Stimulated activated CD4-positive, alpha-beta T cell treated with anti-CD3 and anti-CD28 coated beads, Interleukin-1b, Interleukin-23, amount 100 ng/mL, for 1 hour (primary cell): ENCODE measurements at regions not wholly inside any gene's neighbourhood (a gene's known extent, or its start where the extent isn't known, plus 50 kb on each side); places are given as distances from the start of the nearest gene placed in this dataset.
"Not testable (repeated sequence)": the region's sequence is repeated elsewhere in the genome, so short reads cannot be mapped to it uniquely, and the experiment has no call there.

Source experiments
- DNase-seq, 2 donors: peaks; one replicate each; pipeline ENCODE4 v3.0.0-alpha.2; 2020; ENCODE audit warnings: low read depth in 2 of 2

DNA sequence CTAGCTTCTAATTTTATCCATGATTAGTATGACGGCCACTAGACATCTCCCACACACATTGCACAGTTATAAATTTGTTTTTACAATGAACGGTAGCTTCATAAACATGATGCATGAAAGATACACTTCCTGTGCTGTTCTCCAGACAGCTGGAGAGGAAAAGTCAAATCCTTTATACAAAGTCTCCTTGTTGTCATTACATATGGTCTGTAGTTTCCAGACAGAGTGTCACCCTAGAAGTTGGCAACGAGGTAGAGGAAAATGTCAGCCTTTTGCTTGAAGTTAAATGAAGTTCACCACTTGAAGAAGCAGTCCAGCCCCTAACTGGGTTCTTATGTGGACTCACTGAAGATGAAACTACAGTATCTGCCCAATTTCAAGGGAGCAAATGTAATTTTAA lies 253.0 kb upstream of the P2RY1 start:
- DNase-seq: no peak

DNA sequence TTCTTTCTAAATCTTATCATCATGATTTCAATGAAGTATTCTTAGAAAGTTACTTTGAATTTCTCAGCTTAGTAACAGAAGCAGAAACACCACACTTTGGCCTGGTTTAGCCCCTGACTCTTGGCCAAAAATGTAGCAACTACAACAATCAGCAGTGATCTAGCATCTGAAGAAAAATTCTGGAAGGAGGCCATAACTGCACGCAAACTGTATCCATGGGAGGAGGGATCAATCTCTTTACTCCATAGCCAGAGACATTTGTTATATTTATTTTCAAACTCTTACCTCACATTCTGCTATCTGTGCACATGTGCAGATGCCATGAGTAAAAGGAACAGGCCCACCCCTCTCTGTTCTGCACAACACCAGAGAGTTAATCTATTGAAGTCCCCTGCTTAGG lies 251.0 kb upstream of the P2RY1 start:
- DNase-seq: no peak

DNA sequence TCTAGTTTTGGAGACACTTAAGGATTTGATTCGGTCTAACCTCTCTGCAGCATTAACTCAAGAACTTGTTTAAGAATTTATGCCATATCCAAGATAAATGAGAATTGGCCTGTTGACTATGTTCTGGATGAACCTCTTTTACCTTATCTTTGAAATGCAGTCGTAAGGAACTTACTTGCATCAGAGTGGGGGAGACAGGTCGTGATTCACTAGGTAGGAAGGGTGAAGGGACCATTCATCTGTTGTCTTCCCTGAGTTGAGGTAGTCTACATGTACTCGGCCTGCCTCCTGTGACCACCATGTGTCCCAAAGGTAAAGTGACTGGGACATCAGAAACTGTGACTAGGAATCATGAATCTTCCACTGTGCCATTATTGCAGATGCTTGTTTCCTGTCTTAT lies 248.0 kb upstream of the P2RY1 start:
- DNase-seq: no peak

DNA sequence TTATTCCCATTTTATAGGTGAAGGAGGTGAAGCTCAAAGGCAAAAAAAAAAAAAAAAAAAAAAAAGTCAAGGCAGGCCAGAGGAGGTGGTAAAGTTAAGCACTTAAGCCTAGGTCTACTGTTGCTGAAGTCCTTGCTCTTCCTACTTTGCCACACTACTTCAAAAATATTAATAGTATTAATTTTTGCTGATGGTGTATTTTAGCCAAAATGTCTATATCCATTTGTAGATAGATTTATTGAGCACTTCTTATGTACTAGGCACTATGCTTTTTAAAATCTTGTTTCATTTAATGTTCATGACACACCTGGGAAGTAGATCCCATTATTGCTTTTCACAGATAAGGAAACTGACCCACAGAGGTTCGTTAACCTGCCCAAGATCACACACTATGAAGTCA lies 247.1 kb upstream of the P2RY1 start:
- no peak for DNase-seq

DNA sequence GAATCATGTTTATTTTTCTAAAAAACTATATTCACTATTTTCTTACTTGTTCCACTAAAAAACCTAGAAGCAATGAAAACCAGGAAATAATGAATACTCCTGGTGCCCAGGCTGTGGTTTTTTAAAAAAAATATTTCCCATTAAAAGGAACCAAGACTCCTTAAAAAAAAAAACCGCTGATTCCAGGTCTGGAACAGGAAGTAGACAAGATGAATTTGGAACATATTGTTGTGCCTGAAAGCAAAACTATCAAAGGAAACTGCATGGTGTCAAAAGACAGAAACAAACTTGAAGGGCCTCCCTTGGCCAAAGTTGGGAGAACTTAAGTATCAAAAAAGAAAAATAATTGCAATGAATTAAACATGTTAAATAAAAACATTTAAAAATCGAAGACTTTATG lies 245.3 kb upstream of the P2RY1 start:
- DNase-seq: no peak

DNA sequence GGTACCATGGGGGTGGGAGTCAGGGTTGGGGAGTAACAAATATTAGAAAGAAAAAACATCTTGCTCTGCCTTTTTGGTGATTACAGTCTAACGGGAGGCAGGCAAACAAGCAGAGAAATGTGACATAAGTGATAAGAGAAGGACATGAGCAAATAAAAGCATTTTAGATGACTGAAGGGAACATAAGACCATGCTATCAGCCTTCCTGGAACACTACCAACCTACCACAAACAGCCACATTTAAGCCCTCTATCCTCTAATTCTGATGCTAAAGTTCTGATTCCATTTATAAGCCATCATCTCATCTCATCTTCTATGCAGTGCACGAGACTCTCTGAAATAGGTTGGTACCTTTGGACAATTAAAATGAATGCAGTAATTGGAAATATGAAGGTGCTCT lies 243.4 kb upstream of the P2RY1 start:
- DNase-seq: no peak

DNA sequence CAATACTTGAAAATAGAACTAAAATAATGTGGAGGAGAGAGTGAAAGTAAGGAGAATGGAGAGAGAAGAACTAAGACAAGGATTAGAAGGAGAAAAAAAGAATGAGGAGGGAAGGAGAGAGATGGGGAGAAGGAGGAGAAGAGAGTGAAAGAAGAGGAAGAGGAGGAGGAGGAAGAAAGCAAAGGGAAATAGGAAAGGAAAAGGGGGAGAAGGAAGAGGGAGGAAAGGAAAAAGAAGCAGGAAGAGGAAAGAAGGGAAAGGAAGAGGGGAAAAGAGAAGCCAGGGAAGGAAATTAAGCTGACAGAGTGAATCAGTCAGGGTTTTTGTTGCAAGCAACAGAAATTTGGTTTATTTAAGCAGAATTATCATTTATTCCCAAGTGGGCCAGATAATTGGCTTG lies 241.7 kb upstream of the P2RY1 start:
- DNase-seq: no peak

DNA sequence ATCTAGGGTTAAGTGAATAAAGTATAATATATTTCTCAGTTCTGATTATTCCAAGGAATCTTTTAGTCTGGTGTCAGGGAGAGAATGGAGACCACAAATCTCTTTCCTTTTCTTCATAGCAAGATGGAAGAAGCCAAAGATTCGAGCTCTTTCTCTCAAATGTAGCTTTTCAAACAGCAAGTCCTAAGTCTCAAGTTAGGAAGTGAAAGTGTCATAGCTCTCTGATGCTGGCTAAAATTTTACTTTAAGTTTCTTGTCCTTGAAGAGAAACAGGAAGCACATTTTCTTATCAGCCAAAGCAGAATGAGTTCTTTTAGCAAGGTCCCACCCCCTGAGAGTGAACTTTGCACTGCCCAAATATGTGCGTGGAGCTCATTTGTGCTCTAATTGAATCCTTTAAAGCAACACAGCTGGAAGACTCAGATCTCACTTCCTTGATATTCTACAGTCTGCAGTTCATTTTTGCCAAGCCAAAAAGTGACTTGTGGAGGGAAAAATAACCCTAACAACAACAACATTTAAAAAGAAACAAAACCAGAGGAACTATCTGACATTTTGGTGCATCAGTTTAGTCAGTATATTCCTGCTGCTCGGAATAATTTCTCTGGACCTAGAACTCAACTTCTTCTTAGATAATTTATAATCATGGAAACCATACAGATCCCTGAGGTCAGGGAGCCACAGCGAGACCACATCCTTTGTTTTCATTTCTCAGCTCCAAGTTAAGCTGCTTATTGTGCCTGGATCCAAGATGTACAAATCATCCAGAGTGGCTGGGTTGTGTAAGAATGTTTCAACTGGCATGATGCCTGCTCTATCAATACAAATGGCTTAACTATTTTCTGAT lies 238.7 kb upstream of the P2RY1 start:
- no peak for DNase-seq

DNA sequence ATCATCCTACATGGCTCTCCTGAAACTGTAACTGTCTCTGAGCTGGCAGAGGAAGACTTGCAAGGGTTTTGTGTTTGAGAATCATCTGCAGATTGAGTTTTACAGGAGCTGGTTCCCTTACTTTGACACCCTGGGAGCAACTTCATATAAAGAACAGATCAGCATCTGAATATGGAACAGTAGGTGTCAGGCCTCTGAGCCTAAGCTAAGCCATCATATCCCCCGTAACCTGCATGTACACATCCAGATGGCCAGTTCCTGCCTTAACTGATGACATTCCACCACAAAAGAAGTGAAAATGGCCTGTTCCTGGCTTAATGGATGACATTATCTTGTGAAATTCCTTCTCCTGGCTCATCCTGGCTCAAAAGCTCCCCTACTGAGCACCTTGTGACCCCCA lies 238.1 kb upstream of the P2RY1 start:
- DNase-seq: not testable (repeated sequence)

DNA sequence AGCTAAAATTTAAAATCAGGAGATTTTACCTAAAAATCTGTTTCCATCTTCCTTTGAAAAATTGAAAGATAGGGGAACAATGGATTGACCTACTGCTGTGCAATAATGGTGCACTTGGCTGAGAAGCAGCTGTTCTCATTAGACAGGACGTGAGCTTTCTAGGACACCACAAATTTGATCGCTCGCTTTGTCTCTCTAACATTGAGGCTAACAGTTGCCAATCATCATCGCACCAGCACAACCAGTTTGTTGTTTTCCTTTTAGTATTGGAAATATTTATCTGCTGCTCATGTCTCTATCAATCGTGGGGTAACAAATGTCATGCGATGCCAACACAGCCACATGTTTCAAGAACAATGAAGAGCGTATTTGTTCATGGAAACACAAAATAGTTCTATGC lies 228.8 kb upstream of the P2RY1 start:
- no peak for DNase-seq

DNA sequence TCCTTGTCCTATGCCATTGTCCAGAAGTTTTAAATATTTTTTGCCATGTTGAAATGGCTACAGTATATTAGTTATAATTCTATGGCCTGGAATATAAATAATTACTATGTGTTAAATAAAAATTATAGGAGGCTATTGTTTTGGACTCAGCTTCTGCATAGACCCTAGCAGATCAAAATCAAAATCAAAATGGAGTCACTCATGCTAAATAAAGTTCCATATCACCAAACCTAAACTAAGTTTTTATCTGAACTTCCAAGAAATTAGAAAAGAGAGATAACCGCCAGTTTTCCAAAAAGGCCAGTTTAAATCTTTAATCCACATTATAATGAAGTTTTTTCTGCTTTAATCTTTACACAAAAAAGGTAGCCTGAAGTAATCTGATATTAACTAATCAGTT lies 227.8 kb upstream of the P2RY1 start:
- DNase-seq: no peak

DNA sequence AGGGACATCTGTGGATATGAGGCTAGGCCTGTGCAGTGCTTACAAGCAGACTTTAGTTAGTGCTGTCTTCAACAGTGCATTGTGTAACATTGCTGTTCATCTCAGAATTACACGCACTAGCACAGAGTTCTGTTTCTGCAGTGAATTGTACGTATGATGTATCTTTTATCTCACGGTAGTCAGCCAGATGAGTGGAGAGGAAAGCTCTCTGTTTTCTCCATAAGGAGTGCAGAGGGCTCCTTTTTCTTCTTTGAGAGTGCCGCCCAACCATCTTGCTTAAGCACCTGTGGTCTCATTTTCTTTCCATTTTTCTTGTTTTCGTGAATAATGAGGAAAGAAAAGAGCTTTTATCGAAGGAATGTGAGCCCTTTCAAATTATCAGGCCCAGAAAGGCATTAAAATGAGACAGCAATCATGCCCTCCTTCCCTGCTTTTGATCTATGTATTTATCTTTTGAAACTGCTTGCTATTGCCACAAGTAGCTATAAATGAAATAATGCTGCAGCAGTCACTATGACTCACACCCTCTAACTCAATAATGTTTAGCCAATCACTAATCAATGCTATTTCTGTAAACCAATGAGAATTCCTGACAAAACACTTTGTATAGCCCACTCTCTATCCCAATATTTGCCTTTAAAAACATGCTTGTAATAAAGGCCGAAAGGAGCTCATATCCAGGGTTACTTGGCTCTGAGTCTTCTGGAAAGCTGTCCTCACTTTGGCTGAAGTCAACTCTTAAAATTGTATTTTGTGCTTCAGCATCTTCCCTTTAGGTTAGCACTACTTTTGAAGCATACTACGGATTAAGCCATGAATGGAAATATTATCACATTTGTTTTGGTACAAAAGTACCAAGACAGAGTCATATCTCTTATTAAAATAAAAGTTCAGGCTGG lies 226.0 kb upstream of the P2RY1 start:
- DNase-seq: no peak

DNA sequence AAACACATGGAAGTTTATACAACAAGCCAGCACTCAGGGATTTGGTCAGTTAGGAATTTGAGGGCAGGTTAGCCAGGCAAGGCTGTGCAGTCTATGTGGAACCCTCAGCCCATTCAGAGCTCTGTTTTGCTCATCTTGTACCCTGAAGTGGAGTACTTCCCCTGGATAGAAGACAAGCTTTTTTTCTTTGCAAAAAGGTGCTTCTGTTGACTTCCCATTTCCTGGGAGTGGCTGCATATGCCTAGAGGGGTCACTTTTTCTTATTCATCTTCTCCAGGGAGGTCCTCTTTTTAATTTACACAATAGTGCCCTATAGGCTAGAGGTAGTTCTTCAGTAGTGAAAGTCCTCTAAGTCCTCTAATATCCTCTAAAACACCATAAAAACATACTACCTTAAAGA lies 225.0 kb upstream of the P2RY1 start:
- DNase-seq: no peak

DNA sequence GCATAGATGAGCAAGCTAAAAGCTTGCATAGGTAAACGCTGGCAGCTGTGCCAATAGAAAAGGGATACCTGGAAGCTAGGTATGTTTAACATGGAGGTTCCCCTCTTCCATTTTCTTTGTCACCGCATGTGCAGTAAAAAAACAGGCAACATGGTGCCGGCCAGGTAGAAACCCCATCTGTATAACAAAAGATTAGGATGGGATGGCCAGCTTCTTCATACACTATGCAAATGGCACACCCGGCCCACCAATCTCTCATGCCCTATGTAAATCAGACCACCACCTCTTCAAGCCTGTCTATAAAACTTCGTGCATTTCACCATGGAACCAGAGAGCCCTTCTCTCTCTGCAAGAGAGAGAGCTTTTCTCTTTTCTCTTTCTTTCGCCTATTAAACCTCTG lies 224.3 kb upstream of the P2RY1 start:
- no peak for DNase-seq

DNA sequence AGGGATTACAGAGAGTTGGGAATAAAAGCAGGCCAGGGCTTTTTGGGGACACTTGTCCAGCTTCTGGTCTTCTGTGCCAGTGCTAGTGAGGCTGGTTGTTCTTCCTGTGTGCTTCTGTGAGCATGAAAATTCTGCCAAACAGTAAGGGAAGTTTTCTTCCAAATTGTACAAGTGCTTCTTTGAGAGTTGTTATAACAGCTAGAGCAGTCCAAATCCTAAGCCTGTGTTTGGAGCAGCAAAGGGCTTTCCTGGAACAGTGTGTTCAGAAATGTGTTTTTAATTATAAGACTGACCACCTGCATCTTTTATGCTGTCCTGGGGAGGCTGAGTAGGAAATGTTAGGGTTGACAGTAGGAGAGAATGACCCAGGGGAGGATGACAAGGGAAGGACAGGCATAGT lies 223.0 kb upstream of the P2RY1 start:
- DNase-seq: no peak

DNA sequence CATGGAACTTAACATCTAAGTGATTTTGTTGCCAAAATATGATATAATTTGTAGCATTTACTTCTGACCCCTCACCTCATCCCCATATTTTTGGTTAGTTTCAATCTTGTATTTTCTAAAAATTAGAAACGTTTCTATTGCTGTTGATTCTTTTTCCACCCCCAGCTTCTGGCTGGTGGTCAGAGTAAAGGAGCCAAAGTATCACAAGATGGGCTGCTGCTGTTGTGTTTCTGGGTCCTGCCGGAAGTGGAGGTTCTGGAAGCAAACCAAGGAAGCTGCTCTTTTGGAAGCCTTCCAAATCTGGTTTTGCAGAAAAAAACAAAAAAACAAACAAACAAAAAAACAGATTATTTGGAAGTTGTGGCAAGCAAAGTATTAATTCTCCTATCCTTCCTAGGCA lies 221.1 kb upstream of the P2RY1 start:
- DNase-seq: no peak

DNA sequence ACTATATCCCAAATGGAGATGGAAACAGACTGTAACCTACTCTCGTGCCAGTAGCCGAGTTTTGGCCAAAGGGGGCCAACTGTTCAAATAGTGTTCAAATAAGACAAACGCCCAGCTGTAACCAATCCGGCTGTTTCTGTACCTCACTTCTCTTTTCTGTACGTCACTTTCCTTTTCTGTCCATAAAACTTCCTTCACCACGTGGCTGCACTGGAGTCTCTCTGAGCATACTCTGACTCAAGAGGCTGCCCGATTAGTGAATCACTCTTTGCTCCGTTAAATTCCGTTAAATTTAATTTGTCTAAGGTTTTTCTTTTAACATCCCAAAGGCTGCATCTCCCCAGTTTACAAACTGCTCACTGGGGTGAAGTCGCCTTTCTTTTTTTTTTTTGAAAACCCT lies 219.2 kb upstream of the P2RY1 start:
- no peak for DNase-seq

DNA sequence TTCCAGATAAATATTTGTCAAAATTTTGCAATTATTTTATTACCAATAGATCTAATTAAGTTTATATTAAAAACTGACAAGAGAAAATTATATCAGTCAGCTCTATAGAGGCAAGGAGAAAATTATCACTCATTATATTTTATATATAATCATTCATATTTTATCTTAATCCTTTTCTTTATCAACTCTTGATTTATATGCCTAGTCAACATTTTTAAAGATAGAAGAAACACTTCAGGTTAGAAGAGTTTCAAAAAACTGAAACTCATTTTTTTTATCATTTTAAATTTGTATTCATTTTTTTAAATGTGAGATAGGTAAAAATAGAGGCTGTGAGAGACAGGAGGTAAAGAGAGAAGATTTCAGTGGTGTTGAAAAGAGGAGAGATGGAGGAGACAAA lies 217.3 kb upstream of the P2RY1 start:
- DNase-seq: no peak

DNA sequence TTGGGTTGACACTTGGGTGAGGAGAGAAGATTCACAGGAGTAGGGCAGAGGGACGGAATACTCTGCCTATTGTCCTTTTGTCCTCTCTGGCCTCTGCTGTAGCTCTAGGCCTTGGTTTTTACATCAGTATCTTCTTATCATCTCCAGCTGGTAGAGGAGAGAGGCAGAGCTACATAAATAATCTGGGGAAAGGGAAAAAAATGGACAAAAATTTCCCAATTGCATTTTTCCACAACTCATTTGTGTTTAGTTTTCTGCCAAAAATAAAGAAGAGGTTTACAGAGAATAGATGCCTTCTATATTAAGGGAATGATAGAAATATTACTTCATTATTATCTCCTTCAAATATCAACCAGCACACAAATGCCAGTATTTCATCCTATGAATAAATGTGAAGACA lies 216.4 kb upstream of the P2RY1 start:
- DNase-seq: no peak

DNA sequence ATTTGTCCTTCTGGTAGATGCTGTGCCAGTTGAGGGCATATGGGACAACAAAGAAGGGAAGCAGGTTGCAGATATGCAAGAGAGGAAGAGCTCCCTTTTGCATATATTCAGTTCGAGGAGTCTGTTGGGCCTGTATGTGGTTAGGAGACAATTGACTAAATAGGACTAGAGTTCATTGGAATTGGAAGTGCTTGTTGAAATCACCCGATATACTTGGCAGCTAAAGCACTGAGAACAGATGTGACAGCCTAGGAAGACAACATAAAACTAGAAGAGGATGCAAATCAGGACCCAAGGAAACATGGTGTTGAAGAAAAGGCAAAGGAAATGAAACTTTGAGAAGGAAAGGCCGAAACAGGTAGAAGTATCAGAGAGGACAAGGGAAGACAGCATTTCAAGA lies 215.2 kb upstream of the P2RY1 start:
- no peak for DNase-seq

DNA sequence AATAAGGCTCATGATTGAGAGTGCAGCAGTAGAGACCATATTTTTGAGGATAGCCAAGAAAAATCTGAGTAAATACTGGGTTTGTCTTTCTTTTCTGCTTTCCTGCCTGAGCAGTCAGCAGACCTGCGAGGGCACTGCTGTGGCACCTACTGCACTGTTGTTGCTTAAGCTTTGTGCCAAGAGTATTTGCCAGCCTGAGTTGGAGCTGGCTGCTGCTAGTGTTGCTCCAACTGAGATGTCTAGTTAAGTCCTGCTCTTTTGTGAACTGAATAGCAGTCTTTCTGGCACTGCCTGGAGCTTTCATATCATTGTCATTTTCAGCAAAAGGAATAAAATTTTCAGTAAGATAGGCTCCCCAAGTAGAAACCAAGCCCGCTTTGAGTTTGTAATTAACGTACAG lies 214.5 kb upstream of the P2RY1 start:
- no peak for DNase-seq

DNA sequence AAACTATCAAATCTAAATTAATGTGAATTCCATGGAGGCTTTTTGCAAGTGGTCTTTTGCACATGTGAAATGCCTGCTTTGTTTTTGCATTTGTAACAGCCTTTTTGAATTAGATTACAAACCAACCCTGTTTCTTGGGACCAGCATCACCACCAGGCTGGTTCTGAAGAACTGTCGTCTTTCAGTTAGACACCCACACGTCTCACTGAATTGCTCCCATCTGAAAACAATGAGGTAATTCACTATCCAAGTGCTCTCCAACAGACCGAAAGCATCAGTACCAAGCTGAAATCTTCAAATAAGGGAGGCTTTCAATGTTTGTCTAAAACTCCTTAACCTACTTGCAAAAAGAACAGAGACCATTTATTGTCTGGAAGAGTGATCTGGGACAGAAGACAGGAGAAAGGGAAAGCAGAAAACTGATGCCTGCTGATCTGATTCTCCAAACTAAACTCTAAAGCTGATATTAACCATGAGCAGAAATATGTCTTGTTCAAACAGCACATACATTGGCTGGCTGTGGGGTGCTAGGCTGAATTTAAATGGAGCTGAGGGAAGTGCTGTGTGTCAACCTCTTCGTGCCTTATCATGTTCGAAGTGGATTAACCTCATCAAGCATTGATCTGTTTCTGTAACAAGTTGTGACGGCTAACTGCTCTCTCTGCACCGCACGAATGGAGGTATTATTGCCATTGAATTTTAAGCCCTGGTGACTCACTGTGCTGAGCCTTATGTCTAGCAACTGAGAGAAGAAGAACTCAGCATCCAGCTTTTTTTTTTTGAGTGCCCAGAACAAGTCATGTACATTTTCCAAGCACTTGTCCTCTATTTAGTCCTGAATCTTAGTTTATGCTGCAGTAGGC lies 213.7 kb upstream of the P2RY1 start:
- no peak for DNase-seq
